Hematopoietic multipotent progenitor cell treated with erythropoietin and hydrocortisone succinate and interleukin-3 and kit ligand, for 4 days (in vitro differentiated cells): ENCODE measurements at regions not wholly inside any gene's neighbourhood (a gene's known extent, or its start where the extent isn't known, plus 50 kb on each side); places are given as distances from the start of the nearest gene placed in this dataset.

Experiments
- DNase-seq: peaks from one replicate; pipeline ENCODE4 v3.0.0-alpha.2; 2015

DNA sequence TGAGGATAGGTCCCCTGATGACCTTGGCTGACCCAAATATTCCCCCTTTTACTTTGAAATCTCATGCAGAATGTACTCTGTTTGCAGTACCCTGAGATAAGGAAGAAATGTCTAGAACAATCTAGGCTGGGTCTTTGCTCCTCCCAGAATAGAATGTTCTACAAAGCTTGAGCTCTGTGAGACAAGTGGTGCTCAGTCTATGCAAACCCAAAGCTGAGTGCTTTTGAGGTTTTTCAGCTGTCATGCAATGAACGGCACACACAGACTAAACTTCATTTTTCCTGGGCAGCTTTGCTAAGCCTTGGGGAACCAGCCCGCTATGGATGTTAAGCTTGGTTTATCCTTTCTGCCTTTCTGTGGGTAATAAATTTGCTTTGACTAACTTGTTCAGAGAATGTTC lies 513.6 kb downstream of the FAT4 start:
- no peak for DNase-seq

- no peak for DNase-seq
These were observed 517.4 kb downstream of the FAT4 start for GRCh38 chr4:125832161-125832560.

DNA sequence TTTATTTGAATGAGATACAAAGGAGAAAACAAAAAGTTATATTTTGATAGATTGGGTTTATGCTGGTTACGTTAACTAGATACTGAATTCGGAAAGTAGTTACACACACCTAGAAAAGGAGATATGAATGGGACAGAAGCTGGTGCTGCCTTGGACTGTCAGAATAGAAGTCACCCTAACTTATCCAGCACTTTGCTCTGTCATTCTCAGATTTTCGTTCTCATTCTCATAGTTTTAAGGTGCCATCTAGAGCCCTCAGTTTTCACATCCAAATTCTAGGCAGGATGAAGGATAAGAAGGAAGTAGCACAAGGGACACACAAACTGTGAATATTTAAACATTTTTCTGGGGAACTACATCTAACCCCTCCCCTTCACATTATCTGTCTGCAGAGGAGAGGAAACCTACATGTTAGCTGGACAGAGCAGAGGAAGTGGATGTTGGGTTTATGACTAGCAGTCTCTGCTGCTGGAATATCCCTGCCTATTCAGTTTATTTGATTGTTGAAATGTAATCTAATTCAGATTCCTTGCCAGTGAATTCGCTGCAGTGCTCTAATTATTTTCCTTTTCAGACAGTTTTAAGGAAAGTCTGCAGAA lies 521.9 kb downstream of the FAT4 start:
- DNase-seq = peak; percentile 59

DNA sequence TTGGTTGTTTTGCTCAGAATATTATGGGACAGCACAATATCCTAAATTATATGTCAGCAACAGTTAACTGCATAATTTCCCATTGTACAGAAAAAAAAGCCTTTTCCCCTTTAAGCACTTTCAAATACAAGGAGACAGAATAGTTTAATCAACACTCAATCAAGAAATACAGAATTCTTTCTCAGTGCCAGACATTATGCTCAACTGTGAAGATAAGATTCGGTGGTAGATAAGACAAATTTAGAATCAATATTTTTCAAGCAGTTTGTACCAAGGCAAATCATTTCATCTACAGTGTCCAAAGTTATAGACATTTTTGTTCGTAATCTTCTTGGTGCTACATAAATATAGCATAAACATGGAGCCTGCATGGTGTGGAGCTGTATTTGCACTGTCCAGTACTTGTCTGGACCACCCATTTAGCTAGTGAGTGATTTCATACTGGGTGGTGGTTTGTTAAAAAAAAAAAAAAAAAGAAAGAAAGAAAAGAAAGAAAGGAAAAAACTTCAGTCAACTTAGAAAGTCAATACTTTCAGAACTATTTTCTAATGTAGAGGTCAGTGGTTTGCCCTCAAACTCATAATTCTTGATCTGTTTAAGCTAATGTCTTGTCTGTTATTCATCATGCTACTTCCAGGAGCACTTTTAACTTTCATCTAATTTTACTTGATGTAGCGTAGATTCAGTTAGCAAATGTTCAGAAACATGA lies 522.9 kb downstream of the FAT4 start:
- DNase-seq = no peak

GRCh38 chr4:125838202-125838601 lies 523.4 kb downstream of the FAT4 start:
- DNase-seq = no peak

DNA sequence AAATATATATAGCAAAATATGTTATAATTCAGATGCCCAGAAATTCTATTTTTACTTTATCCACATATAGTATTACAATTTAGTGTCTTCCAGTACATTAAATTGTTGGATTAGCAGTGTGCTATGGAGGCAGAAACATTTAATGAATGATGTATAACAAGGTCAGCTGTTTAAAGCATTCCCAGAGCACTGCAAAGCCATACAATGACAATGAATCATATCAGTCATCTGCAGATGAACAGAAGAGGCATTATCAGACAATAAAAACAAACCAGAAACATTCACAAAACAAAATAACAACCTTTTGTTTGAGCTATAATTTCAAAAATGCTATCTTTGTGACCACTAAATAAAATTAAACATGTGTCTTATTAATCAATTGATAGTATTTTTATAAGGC lies 524.2 kb downstream of the FAT4 start:
- DNase-seq = no peak

DNA sequence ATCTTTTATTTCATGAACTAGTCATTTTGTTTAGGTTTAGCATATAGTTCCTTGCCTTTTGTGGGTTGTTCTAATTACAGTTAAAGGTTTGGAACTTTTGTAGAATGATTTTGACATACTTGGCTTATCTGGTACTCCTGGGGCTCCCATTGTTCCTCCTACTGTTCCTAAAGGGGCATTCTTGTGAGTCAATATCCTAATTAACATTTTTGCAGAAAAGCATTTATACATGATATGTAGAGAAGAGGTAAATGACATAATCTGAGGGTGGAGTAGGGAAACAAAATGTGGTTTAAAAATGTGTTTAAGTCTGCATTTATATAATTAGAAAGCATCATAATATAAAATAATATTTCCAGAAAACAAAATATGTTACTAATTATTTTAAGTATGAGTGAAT lies 529.2 kb downstream of the FAT4 start:
- no peak for DNase-seq

- no peak for DNase-seq
These were observed 532.8 kb downstream of the FAT4 start for GRCh38 chr4:125847518-125847917.

- DNase-seq = peak; percentile 81
These were observed 535.1 kb downstream of the FAT4 start for GRCh38 chr4:125849869-125850268.

DNA sequence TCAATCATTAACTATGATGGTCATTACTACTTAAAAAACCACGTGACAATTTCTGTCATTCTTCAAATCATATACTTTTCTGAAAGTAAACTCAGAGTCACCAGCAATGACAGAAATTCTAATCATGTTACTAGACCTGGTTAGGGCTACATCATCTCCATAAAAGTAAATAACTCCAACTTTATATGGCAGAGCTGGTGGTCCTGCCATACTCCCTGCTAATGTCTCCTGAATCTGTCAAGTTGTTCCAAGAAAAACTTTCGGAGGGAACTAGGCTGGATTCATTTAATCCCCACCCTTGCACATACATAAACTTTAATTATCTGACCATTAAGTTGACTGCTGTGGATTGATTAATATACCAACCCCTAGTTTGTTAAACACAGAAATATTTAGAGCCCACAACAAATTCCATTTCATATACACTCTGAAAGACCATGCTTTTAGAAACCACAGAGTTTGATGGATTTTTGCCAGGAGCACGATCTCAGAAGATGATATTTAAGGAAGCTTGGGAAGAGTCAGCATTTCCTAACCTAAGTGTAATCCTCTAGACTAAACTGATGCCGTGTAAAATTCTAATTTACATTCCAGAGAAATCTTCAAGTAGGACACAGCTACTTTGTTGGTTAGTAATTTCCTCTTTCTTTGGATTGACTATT lies 577.0 kb downstream of the FAT4 start:
- DNase-seq = no peak

DNA sequence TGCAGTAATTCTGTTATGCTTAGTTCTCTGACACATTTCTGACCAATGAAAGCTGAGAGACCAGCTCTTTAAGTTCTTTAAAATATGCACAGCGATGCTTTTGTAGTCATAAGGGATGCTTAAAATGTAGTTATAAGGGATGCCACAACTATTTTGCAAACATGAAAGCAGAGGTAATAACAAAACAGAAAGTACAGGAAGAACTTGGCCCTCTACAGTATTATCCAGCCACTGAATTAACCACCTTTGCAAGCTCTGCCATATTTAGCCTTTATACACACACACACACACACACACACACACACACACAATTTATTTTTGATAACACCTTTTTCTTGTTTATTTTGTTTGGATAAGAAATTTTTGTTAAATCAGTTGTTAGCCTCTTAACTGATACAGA lies 590.0 kb downstream of the FAT4 start:
- no peak for DNase-seq

- no peak for DNase-seq
These were observed 596.3 kb downstream of the FAT4 start for GRCh38 chr4:125911058-125911457.

GRCh38 chr4:125911481-125911880 lies 596.7 kb downstream of the FAT4 start:
- DNase-seq = no peak

DNA sequence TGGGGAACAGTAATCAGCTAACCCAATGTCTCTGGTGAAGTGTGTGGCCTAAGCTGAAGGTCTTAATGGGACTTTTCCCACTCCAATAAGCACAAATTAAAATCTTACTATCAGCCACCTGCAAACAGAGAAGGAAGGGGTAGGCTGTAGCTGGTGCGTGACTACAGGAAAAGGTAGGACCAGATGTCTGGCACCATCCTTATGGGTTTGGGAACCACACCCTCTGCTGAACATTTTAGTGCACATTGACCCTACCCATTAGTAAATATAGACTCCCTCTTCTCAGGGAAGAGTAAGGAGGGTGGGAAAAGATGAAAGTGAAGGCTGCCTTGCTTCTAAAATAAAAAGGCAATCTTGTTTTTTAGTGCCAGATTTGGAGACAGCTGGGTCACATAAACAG lies 602.8 kb downstream of the FAT4 start:
- DNase-seq = no peak

- DNase-seq = no peak
These were observed 613.9 kb downstream of the FAT4 start for GRCh38 chr4:125928652-125929051.

DNA sequence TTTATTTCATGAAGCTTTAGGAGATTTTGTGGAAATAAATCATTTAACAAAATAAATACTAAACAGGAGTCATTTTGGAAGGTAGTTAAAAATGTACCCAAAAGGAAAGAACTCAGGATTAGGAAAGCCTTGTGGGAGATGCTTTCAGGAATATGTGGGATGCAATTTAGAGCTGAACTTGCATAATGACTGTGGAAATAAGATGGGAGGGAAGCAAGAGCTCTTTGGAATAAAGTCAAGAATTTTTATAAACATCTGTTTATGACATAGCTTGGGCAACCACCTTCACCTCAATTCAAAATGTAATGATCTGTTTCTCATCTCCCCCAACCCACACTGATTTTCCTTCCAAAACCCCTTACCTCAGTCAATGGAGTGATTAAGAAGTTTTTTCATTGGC lies 623.8 kb downstream of the FAT4 start:
- no peak for DNase-seq

GRCh38 chr4:125940426-125940825 lies 625.7 kb downstream of the FAT4 start:
- DNase-seq = no peak

- no peak for DNase-seq
These were observed 630.2 kb downstream of the FAT4 start for GRCh38 chr4:125944966-125945365.

DNA sequence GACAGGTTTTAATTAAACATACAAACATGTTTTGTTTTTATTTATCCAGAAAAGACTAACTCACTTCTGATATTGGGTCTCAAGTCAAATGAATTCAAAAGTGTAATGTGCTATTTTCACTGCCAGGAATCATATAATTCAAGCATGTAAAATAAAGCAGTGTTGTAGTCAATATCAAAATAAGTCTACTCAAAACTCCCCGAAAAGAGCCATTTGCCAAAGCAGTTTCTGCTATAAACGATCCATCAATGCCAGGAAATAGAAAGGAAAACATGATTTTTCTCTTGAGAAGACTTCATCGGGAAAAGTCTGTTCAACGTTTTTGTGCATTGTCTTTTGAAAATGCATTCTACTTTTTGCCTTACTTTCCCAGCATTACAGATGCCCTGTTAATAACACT lies 633.3 kb downstream of the FAT4 start:
- DNase-seq = no peak

GRCh38 chr4:125951261-125951887 lies 636.6 kb downstream of the FAT4 start:
- DNase-seq = no peak

- no peak for DNase-seq
These were observed 637.9 kb downstream of the FAT4 start for GRCh38 chr4:125952631-125953030.

DNA sequence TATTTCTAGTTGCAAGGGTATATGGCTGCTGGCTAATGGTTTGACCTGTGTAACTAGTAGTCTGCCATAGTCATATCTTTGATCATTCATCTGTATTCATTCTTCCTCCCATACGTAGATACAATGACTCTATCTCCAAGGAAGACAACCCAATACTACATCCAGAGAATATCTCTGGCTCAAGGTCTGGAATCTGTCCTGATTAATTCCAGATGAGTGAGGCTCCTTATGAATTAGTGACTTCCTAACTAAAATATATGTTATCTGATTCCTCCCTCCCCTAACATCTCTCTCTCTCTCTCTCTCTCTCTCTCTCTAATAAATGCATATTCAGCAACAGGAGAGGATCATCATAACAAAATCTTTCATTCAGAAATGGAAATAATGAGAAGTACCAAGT lies 641.5 kb downstream of the FAT4 start:
- DNase-seq = no peak

GRCh38 chr4:125958519-125958918 lies 643.8 kb downstream of the FAT4 start:
- no peak for DNase-seq

DNA sequence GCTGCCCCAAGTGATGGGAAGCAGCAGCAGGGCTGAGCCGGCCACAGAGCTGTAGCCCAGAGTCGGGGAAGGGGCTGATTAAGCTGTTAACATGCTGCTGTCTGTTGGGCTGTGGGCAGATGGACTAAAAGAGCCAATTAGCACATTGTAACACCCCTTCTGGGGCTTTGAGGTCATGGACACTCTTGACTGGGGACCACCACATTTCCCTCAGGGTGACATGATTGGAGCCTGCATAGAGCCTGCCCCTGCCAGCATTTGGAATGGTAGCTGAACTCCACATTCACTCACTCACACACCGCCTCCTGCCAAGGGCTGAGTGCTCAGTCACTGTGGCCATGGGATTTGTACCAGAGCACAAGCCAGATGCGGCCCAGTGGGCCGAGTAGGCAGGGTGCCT lies 646.9 kb downstream of the FAT4 start:
- no peak for DNase-seq
